OCI-LY1 (cell line): ENCODE measurements at regions not wholly inside any gene's neighbourhood (a gene's known extent, or its start where the extent isn't known, plus 50 kb on each side); places are given as distances from the start of the nearest gene placed in this dataset.

Source experiments
- EZH2 ChIP-seq: fragments of 200-600 bp; sonication (generic), shearing (Covaris generic); IDR thresholded peaks from 2 replicates; pipeline ENCODE4 v1.8.0; 2017; ENCODE audit warnings: borderline replicate concordance, mixed run types, mild to moderate bottlenecking, antibody characterized with exemption, low read length, moderate library complexity, mixed read lengths
- TF ChIP-seq, protein P1 (sequence below): fragments of 200-600 bp; sonication (generic), shearing (Covaris generic); IDR thresholded peaks from 2 replicates; pipeline ENCODE4 v1.5.1; 2017; ENCODE audit warnings: mild to moderate bottlenecking, antibody characterized with exemption, low read length, moderate library complexity, mixed read lengths

DNA sequence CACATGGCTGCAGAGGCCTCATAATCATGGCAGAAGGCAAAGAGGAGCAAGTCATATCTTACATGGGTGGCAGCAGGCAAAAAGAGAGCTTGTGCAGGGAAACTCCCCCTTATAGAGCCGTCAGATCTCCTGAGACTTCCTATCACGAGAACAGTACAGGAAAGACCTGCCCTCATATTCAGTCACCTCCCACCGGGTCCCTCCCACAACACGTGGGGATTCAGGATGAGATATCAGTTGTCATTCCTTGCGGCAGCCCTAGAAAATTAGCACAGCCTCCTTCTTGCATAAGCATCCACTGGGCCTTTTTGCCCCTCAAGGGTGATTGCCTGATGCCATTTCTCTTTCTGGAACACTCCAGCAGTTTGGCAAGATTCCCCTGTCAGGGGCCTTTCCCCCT, 61.7 kb upstream of the STX18 start:
- TF ChIP-seq, protein P1, sequence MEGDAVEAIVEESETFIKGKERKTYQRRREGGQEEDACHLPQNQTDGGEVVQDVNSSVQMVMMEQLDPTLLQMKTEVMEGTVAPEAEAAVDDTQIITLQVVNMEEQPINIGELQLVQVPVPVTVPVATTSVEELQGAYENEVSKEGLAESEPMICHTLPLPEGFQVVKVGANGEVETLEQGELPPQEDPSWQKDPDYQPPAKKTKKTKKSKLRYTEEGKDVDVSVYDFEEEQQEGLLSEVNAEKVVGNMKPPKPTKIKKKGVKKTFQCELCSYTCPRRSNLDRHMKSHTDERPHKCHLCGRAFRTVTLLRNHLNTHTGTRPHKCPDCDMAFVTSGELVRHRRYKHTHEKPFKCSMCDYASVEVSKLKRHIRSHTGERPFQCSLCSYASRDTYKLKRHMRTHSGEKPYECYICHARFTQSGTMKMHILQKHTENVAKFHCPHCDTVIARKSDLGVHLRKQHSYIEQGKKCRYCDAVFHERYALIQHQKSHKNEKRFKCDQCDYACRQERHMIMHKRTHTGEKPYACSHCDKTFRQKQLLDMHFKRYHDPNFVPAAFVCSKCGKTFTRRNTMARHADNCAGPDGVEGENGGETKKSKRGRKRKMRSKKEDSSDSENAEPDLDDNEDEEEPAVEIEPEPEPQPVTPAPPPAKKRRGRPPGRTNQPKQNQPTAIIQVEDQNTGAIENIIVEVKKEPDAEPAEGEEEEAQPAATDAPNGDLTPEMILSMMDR, result no peak
- no peak for TF ChIP-seq EZH2
